ENCODE measurements at regions not wholly inside any gene's neighbourhood (a gene's known extent, or its start where the extent isn't known, plus 50 kb on each side); places are given as distances from the start of the nearest gene placed in this dataset.
A peak's percentile ranks its signal among the peaks of the same experiment; 100 is the strongest.

DNA sequence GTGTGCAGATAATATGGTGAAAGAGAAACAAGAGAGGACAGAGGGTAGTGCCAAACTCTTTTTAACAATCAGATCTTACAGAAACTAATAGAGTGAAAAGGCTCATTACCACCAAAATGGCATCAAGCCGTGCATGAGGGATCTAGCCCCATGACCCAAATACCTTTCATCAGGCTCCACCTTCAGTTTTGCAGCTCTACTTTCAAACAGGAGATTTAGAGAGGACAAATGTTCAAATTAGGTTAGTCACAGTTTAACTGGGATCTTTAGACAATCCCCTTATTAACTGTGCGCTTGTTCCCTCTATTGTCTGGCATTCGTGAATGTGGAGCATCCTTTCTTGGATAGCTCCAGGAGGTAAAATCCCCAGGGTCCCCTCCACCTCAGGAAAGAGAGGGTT lies 1209.3 kb upstream of the CHAC2 start:
- peak; percentile 30 for DNase-seq (ENCODE audit: low spot score)

DNA sequence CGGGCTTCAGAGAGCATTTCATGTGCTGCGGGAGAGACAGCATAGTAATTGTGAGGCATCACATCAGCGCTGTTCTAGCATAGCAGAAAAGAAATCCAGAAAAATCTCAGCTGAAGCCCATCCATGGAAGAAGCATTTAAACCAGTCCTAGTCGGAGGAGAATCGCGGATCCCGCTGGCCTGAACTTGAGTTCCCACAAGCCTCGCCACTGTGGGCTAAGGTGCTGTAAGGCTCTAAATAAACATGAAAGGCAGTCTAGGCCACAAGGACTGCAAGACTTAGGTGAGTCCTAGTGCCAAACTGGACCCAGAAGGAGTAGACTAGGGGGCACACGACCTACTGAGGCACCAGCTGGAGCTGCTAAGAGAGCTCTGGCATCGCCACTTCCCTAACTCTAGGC lies 1225.3 kb upstream of the CHAC2 start:
- Histone ChIP-seq H3K18ac (ENCODE audit: low read length) (no peak overlapping the region), H3K23ac (ENCODE audit: low read depth, low read length, poor library complexity) (no peak overlapping the region), H2BK15ac (ENCODE audit: low read length) (no peak overlapping the region), H3K4me1 (ENCODE audit: control insufficient read depth in 2 of 2, insufficient read depth in 1 of 2, low read depth in 1 of 2, low read length in 2 of 2) (peaks cover 0 to 2% of the 10 kb centered on the region in 2 donors), H3K14ac (ENCODE audit: low read length) (no peak overlapping the region), H2BK120ac (ENCODE audit: low read depth, low read length) (no peak overlapping the region), H3K4me3 (ENCODE audit: low read length in 2 of 2) (no peak overlapping the region), H3K4me2 (ENCODE audit: insufficient read depth, low read length, poor library complexity, severe bottlenecking) (no peak overlapping the region), H2BK12ac (ENCODE audit: low read length) (no peak overlapping the region), H2AFZ (ENCODE audit: low read length) (no peak overlapping the region), H3K36me3 (replicated peaks in 1 of 2; ENCODE audit: control insufficient read depth in 2 of 2, insufficient read depth in 2 of 2, low read length in 2 of 2) (no peaks in the 10 kb centered on the region), H3K4ac (ENCODE audit: low read length) (no peak overlapping the region), H2AK5ac (ENCODE audit: low read depth, low read length) (no peak overlapping the region), H3K27ac (replicated peaks; ENCODE audit: low read length) (no peak overlapping the region), H2BK5ac (ENCODE audit: low read length) (no peak overlapping the region), H4K8ac (ENCODE audit: low read depth, low read length) (no peak overlapping the region), H4K91ac (ENCODE audit: low read depth, low read length, poor library complexity) (no peak overlapping the region), H3K9me3 (replicated peaks in 1 of 2; ENCODE audit: control insufficient read depth in 2 of 2, insufficient read depth in 1 of 2, low read depth in 1 of 2, low read length in 2 of 2) (no peaks in the 10 kb centered on the region), H3K79me1 (ENCODE audit: low read depth, low read length) (no peaks in the 10 kb centered on the region), H3K9ac (ENCODE audit: low read depth, low read length, poor library complexity) (no peak overlapping the region), H3K27me3 (ENCODE audit: control insufficient read depth in 3 of 3, insufficient read depth in 3 of 3, low read depth in 1 of 3, low read length in 3 of 3) (no peaks in the 10 kb centered on the region)
- no peak for DNase-seq (ENCODE audit: low spot score)
- no CpG with 5 or more reads among the region's 10 CpGs for WGBS, 2 donors (ENCODE audit: extremely low coverage in 2 of 2, insufficient read length in 2 of 2, insufficient replicate concordance in 1 of 2)

More for the DNA sequence above, 1209.3 kb upstream of the CHAC2 start:
- Histone ChIP-seq H3K9me3 (replicated peaks in 1 of 2; ENCODE audit: control insufficient read depth in 2 of 2, insufficient read depth in 1 of 2, low read depth in 1 of 2, low read length in 2 of 2) (no peaks in the 10 kb centered on the region), H3K4me2 (ENCODE audit: insufficient read depth, low read length, poor library complexity, severe bottlenecking) (no peak overlapping the region), H3K4me1 (ENCODE audit: control insufficient read depth in 2 of 2, insufficient read depth in 1 of 2, low read depth in 1 of 2, low read length in 2 of 2) (peaks cover 0 to 2% of the 10 kb centered on the region in 2 donors), H4K8ac (ENCODE audit: low read depth, low read length) (no peak overlapping the region), H2BK5ac (ENCODE audit: low read length) (no peak overlapping the region), H3K23ac (ENCODE audit: low read depth, low read length, poor library complexity) (no peak overlapping the region), H3K4me3 (ENCODE audit: low read length in 2 of 2) (no peak overlapping the region), H2BK15ac (ENCODE audit: low read length) (no peak overlapping the region), H3K9ac (ENCODE audit: low read depth, low read length, poor library complexity) (no peak overlapping the region), H2AFZ (ENCODE audit: low read length) (no peak overlapping the region), H3K27ac (replicated peaks; ENCODE audit: low read length) (peak overlapping the region; percentile 67), H3K18ac (ENCODE audit: low read length) (no peak overlapping the region), H3K14ac (ENCODE audit: low read length) (no peak overlapping the region), H3K79me1 (ENCODE audit: low read depth, low read length) (no peaks in the 10 kb centered on the region), H3K36me3 (replicated peaks in 1 of 2; ENCODE audit: control insufficient read depth in 2 of 2, insufficient read depth in 2 of 2, low read length in 2 of 2) (no peaks in the 10 kb centered on the region), H2AK5ac (ENCODE audit: low read depth, low read length) (no peak overlapping the region), H3K27me3 (ENCODE audit: control insufficient read depth in 3 of 3, insufficient read depth in 3 of 3, low read depth in 1 of 3, low read length in 3 of 3) (no peaks in the 10 kb centered on the region), H3K4ac (ENCODE audit: low read length) (no peak overlapping the region), H2BK120ac (ENCODE audit: low read depth, low read length) (no peak overlapping the region), H2BK12ac (ENCODE audit: low read length) (no peak overlapping the region), H4K91ac (ENCODE audit: low read depth, low read length, poor library complexity) (no peak overlapping the region)
- no CpG with 5 or more reads among the region's 3 CpGs for WGBS, 2 donors (ENCODE audit: extremely low coverage in 2 of 2, insufficient read length in 2 of 2, insufficient replicate concordance in 1 of 2)

DNA sequence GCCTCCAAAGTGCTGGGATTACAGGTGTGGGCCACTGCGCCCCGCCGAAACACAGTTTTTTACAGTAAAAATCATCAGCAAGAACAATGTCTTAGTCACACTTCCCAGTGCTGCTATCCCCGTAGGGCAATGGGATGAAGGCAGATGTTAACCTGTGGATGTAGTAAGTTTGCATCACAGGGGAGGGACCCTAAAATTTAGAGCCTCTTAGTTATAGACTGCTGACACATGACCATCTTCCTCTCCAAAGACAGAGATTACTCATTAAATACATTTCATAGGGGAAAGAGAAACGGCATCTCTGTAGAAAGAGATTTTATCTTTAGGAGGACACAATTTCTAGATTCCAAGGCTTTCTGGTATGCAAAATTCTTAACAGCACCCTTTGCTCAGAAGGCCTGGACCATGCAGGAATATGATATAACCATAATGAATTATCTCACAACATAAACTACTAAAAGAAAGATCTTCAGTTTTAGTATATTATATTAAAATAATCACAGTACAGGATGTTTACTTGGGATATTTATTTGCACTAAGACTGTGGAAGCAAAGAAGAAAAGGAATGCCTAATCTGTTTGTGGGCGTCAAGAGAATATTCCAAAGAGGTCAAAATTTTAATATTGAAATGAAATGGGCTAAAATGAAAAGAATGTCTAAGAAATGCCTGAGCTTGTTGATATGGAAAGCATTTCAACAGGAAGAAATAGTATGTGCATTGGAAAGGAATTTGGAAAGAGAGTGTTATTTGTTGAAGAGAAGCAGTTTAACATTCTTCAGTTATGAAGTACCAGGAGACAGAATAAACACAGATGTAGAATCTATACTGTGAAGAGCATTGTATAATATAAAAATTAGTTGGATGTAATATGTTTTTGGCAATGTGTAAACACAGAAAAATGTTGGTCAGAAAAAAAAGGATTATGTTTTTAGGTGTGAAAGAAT lies 1228.3 kb upstream of the CHAC2 start:
- Histone ChIP-seq H3K23ac (ENCODE audit: low read depth, low read length, poor library complexity) (no peak overlapping the region), H3K4ac (ENCODE audit: low read length) (no peak overlapping the region), H2BK5ac (ENCODE audit: low read length) (no peak overlapping the region), H3K4me2 (ENCODE audit: insufficient read depth, low read length, poor library complexity, severe bottlenecking) (no peak overlapping the region), H3K4me1 (ENCODE audit: control insufficient read depth in 2 of 2, insufficient read depth in 1 of 2, low read depth in 1 of 2, low read length in 2 of 2) (no peaks in the 10 kb centered on the region), H3K18ac (ENCODE audit: low read length) (no peak overlapping the region), H3K14ac (ENCODE audit: low read length) (no peak overlapping the region), H2BK120ac (ENCODE audit: low read depth, low read length) (no peak overlapping the region), H4K91ac (ENCODE audit: low read depth, low read length, poor library complexity) (no peak overlapping the region), H3K4me3 (ENCODE audit: low read length in 2 of 2) (no peak overlapping the region), H3K36me3 (replicated peaks in 1 of 2; ENCODE audit: control insufficient read depth in 2 of 2, insufficient read depth in 2 of 2, low read length in 2 of 2) (no peaks in the 10 kb centered on the region), H2BK15ac (ENCODE audit: low read length) (no peak overlapping the region), H4K8ac (ENCODE audit: low read depth, low read length) (no peak overlapping the region), H3K27me3 (ENCODE audit: control insufficient read depth in 3 of 3, insufficient read depth in 3 of 3, low read depth in 1 of 3, low read length in 3 of 3) (no peaks in the 10 kb centered on the region), H3K9ac (ENCODE audit: low read depth, low read length, poor library complexity) (no peak overlapping the region), H3K79me1 (ENCODE audit: low read depth, low read length) (no peaks in the 10 kb centered on the region), H2AFZ (ENCODE audit: low read length) (no peak overlapping the region), H3K27ac (replicated peaks; ENCODE audit: low read length) (no peak overlapping the region), H3K9me3 (replicated peaks in 1 of 2; ENCODE audit: control insufficient read depth in 2 of 2, insufficient read depth in 1 of 2, low read depth in 1 of 2, low read length in 2 of 2) (no peaks in the 10 kb centered on the region), H2BK12ac (ENCODE audit: low read length) (no peak overlapping the region), H2AK5ac (ENCODE audit: low read depth, low read length) (no peak overlapping the region)
- WGBS, 2 donors (ENCODE audit: extremely low coverage in 2 of 2, insufficient read length in 2 of 2, insufficient replicate concordance in 1 of 2), result no CpG with 5 or more reads among the region's 6 CpGs
- no peak for DNase-seq (ENCODE audit: low spot score)

DNA sequence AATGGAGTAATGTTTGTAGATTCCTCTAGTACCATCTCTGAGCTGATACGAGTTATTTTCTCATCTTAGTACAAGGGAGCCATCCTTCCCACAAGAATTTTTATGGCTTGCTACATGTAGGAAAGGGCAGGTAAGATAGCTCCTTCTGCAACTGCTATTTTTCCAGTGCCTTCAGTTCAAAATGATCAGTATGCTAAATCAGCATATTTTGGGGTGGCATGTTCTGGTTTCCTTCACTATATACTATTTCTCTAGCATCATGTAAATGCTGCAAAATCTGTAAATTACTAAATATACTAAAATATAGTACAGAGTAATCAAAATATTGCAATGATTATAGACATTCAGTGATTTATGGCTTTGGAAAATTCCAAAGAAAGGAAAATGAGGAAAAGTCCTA lies 1230.0 kb upstream of the CHAC2 start:
- Histone ChIP-seq H3K18ac (ENCODE audit: low read length) (no peak overlapping the region), H3K79me1 (ENCODE audit: low read depth, low read length) (no peaks in the 10 kb centered on the region), H3K27me3 (ENCODE audit: control insufficient read depth in 3 of 3, insufficient read depth in 3 of 3, low read depth in 1 of 3, low read length in 3 of 3) (no peaks in the 10 kb centered on the region), H2AK5ac (ENCODE audit: low read depth, low read length) (no peak overlapping the region), H3K23ac (ENCODE audit: low read depth, low read length, poor library complexity) (no peak overlapping the region), H3K9ac (ENCODE audit: low read depth, low read length, poor library complexity) (no peak overlapping the region), H3K27ac (replicated peaks; ENCODE audit: low read length) (no peak overlapping the region), H3K36me3 (replicated peaks in 1 of 2; ENCODE audit: control insufficient read depth in 2 of 2, insufficient read depth in 2 of 2, low read length in 2 of 2) (no peaks in the 10 kb centered on the region), H2AFZ (ENCODE audit: low read length) (no peak overlapping the region), H2BK5ac (ENCODE audit: low read length) (no peak overlapping the region), H3K4me2 (ENCODE audit: insufficient read depth, low read length, poor library complexity, severe bottlenecking) (no peak overlapping the region), H4K8ac (ENCODE audit: low read depth, low read length) (no peak overlapping the region), H3K14ac (ENCODE audit: low read length) (no peak overlapping the region), H2BK12ac (ENCODE audit: low read length) (no peak overlapping the region), H2BK15ac (ENCODE audit: low read length) (no peak overlapping the region), H2BK120ac (ENCODE audit: low read depth, low read length) (no peak overlapping the region), H3K4ac (ENCODE audit: low read length) (no peak overlapping the region), H3K4me3 (ENCODE audit: low read length in 2 of 2) (no peak overlapping the region), H3K4me1 (ENCODE audit: control insufficient read depth in 2 of 2, insufficient read depth in 1 of 2, low read depth in 1 of 2, low read length in 2 of 2) (no peaks in the 10 kb centered on the region), H4K91ac (ENCODE audit: low read depth, low read length, poor library complexity) (no peak overlapping the region), H3K9me3 (replicated peaks in 1 of 2; ENCODE audit: control insufficient read depth in 2 of 2, insufficient read depth in 1 of 2, low read depth in 1 of 2, low read length in 2 of 2) (no peaks in the 10 kb centered on the region)
- no CpG with 5 or more reads among the region's 1 CpG for WGBS, 2 donors (ENCODE audit: extremely low coverage in 2 of 2, insufficient read length in 2 of 2, insufficient replicate concordance in 1 of 2)
- no peak for DNase-seq (ENCODE audit: low spot score)

Measured in neuronal stem cell (in vitro differentiated cells).